ENCODE measurements at regions not wholly inside any gene's neighbourhood (a gene's known extent, or its start where the extent isn't known, plus 50 kb on each side); places are given as distances from the start of the nearest gene placed in this dataset.
A peak's percentile ranks its signal among the peaks of the same experiment; 100 is the strongest.

GRCh38 chr2:3138621-3139020 is 239.0 kb downstream of the EIPR1 start:
- H3K4me3 Mint-ChIP-seq = no peak overlapping the region
- H3K4me1 Mint-ChIP-seq = no peaks in the 10 kb centered on the region
- peaks cover 8% of the 10 kb centered on the region for H3K9me3 Mint-ChIP-seq
- no peak overlapping the region for H3K27ac Mint-ChIP-seq
- H3K36me3 Mint-ChIP-seq = peaks cover 5% of the 10 kb centered on the region
- no peaks in the 10 kb centered on the region for H3K27me3 Mint-ChIP-seq

- no peak overlapping the region for H3K4me3 Mint-ChIP-seq
- H3K27me3 Mint-ChIP-seq = no peaks in the 10 kb centered on the region
- H3K27ac Mint-ChIP-seq = no peak overlapping the region
- H3K9me3 Mint-ChIP-seq = peaks cover 8% of the 10 kb centered on the region
- peaks cover 5% of the 10 kb centered on the region for H3K36me3 Mint-ChIP-seq
- no peaks in the 10 kb centered on the region for H3K4me1 Mint-ChIP-seq
Observed at GRCh38 chr2:3137651-3138300, 239.8 kb downstream of the EIPR1 start.

GRCh38 chr2:3135676-3136075 is 241.9 kb downstream of the EIPR1 start:
- Mint-ChIP-seq H3K4me3 (no peak overlapping the region), H3K9me3 (peaks cover 8% of the 10 kb centered on the region), H3K4me1 (no peaks in the 10 kb centered on the region), H3K36me3 (peaks cover 5% of the 10 kb centered on the region), H3K27ac (no peak overlapping the region), H3K27me3 (no peaks in the 10 kb centered on the region)

DNA sequence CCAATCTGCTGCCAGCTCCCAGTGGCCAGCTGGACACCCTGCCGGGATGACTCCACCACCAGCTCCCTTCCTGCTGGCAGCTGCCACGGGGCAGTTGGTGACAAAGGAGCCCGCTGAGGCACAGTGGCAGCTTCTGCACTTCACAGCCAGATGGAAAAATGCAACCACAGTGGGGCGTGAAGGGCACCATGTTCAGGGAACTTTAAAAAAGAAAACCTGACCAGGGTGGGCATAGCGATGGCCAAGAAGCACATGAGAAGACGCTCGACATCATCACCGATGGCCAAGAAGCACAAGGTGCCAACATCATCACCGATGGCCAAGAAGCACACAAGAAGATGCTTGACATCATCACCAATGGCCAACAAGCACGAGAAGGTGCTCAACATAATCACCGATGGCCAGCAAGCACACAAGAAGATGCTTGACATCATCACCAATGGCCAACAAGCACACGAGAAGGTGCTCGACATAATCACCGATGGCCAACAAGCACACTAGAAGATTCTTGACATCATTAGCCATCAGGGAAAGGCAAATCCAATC is 243.5 kb downstream of the EIPR1 start:
- H3K27me3 Mint-ChIP-seq = no peaks in the 10 kb centered on the region
- peaks cover 5% of the 10 kb centered on the region for H3K36me3 Mint-ChIP-seq
- peaks cover 8% of the 10 kb centered on the region for H3K9me3 Mint-ChIP-seq
- no peak overlapping the region for H3K4me3 Mint-ChIP-seq
- no peak overlapping the region for H3K27ac Mint-ChIP-seq
- H3K4me1 Mint-ChIP-seq = no peaks in the 10 kb centered on the region

GRCh38 chr2:3132966-3133365 is 244.7 kb downstream of the EIPR1 start:
- Mint-ChIP-seq H3K27me3 (no peaks in the 10 kb centered on the region), H3K9me3 (peaks cover 8% of the 10 kb centered on the region), H3K4me1 (no peaks in the 10 kb centered on the region), H3K27ac (no peak overlapping the region), H3K4me3 (no peak overlapping the region), H3K36me3 (peaks cover 5% of the 10 kb centered on the region)

DNA sequence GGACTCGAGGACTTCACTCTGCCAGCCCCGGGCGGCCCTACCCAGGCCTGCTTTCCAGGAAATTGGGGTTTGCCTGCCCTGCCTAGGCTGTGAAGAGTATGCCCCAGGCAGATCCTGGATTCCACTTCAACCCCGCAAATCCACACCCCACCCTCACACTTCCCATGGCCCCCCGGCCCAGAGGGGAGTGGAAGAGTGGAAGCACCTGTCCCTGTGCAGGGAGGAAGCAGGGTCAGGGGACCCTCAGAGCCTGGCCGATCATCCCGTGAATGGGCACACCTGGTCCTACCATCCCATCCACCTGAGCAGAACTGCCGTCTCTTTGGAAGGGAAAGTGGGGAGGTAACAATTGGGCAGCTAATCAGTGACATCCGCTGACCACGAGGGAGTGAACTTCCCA is 245.2 kb downstream of the EIPR1 start:
- Mint-ChIP-seq H3K27ac (no peak overlapping the region), H3K36me3 (peaks cover 5% of the 10 kb centered on the region)

DNA sequence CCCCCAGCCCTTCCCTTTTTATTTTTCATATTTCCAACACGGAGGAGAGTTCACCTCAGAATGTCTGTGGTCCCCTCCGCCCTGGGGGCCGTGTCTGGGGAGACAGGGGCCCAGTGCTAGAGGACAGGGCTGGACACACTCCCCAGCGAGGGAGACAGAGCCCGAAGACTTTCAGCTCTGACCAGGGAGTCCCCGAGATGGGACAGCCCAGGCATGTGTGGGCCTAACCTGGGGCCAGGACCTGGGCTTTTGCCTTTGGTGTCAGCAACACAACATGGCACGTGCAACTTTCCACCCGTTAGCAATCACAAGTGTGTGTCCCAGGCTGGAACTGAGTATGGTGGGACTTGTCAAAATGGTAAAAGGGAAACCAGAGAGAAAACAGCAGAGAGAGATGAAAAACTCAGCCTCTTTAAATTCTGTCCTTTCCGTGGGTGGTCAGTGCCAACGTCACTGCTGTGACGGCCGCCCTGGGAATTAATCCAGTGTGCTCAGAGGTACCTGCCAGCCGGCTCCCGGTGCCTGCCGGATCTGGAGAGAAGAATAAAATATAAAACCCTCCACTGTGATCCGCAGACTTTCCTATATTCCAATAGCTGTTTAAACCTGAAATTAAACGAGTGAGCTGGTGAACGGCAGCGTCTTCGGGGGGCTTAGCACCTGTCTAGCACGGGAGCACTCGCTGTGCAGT is 245.8 kb downstream of the EIPR1 start:
- Mint-ChIP-seq H3K27me3 (no peaks in the 10 kb centered on the region), H3K9me3 (peaks cover 8% of the 10 kb centered on the region), H3K36me3 (peaks cover 5% of the 10 kb centered on the region), H3K27ac (no peak overlapping the region), H3K4me1 (peaks cover 5% of the 10 kb centered on the region), H3K4me3 (no peak overlapping the region)

More for the DNA sequence above, 245.2 kb downstream of the EIPR1 start:
- Mint-ChIP-seq H3K4me1 (peaks cover under 1% of the 10 kb centered on the region), H3K4me3 (no peak overlapping the region), H3K27me3 (no peaks in the 10 kb centered on the region), H3K9me3 (peaks cover 8% of the 10 kb centered on the region)

DNA sequence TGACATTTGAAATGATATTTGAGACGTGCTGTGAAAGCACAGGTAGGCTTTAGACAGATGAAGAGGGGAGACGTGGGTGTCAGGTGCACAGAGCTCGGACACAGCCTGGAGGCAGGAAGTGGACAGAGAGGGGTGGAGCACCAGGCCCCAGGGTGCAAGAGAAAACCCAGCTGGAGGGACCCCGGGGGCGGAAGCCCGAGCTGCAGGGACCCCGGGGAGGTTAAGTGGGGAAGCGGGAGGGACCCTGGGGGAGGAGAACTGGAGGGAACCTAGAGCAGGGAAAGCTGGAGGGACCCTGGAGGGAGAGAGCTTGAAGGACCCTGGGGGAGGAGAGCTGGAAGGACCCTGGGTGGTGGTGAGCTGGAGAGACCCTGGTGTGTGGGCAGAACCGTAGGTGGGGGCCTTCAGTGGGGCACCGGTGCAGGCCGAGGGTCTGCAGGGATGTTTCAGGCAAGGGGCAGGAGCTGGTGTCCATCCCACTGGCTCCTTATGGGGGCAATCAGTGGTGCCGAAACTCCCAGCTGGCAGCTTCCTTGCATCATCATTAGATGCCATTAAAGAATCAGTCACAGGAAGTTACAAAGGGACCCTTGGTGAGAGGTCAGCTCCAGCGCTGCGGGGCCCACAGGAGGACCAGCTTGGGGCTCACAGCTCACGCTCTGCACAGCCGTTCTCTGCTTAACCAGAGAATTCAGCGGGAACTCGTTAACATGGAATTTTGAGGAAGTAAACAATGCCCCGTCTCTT is 246.6 kb downstream of the EIPR1 start:
- no peak overlapping the region for H3K4me3 Mint-ChIP-seq
- H3K9me3 Mint-ChIP-seq = peaks cover 8% of the 10 kb centered on the region
- H3K27me3 Mint-ChIP-seq = no peaks in the 10 kb centered on the region
- H3K36me3 Mint-ChIP-seq = peaks cover 5% of the 10 kb centered on the region
- H3K4me1 Mint-ChIP-seq = peaks cover 5% of the 10 kb centered on the region
- H3K27ac Mint-ChIP-seq = no peak overlapping the region

DNA sequence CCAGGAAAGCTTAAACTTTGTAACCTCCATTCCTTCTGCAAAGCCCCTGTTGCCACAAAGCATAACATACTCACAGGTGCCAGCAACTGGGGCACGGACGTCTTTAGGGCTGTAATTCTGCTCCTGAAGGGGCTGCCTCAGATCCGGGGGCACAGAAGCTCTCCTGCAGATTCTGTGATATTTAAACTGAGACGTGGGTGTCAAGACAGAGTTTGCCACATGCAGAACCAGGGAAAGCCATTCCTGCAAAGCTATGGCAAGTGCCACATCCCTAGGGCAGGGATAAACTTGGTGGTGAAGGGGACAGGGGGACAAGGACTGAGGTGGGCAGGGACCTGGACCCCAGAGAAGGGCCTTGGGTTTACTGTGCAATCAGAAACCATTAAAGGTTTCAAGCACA is 247.2 kb downstream of the EIPR1 start:
- no peak overlapping the region for H3K27ac Mint-ChIP-seq
- peaks cover 5% of the 10 kb centered on the region for H3K4me1 Mint-ChIP-seq
- no peak overlapping the region for H3K4me3 Mint-ChIP-seq
- H3K9me3 Mint-ChIP-seq = peaks cover 4% of the 10 kb centered on the region
- no peaks in the 10 kb centered on the region for H3K36me3 Mint-ChIP-seq
- no peaks in the 10 kb centered on the region for H3K27me3 Mint-ChIP-seq

DNA sequence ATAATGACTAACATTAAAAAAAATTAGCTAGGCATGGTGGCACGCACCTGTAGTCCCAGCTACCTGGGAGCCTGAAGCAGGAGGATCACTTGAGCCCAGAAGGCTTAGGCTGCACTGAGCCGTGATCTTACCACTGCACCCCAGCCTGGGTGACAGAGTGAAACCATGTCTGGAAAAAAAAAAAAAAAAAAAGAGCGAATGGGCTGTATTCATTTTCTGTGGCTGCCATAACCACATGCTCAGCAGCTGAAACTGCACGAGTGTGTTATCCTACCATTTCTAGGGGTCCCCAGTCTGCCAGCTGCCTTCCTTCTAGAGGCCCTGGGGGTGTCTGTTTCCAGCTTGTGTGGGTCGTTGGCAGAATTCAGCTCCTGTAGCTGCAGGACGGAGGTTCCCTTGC is 247.8 kb downstream of the EIPR1 start:
- H3K36me3 Mint-ChIP-seq = no peaks in the 10 kb centered on the region
- H3K9me3 Mint-ChIP-seq = no peaks in the 10 kb centered on the region
- peaks cover 5% of the 10 kb centered on the region for H3K4me1 Mint-ChIP-seq
- H3K27me3 Mint-ChIP-seq = no peaks in the 10 kb centered on the region
- H3K27ac Mint-ChIP-seq = no peak overlapping the region
- H3K4me3 Mint-ChIP-seq = no peak overlapping the region

DNA sequence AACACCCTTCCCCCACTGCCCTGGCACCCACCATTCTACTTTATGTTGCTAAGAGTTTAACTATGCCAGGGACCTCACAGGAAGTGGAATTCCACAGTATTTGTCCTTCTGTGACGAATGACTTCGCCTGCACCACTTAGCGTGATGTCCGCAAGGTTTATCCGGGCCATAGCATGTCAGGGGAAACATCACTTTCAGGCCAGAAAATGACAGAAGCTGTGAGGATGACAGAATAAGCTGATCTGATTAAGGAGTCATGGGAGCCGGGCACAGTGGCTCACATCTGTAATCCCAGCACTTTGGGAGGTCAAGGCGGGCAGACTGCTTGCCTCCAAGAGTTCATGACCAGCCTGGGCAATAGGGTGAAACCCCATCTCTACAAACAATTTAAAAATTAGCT is 248.8 kb downstream of the EIPR1 start:
- H3K4me3 Mint-ChIP-seq = no peak overlapping the region
- H3K27ac Mint-ChIP-seq = no peak overlapping the region

GRCh38 chr2:3127710-3128109 is 249.9 kb downstream of the EIPR1 start:
- no peaks in the 10 kb centered on the region for H3K9me3 Mint-ChIP-seq
- H3K4me1 Mint-ChIP-seq = peaks cover 5% of the 10 kb centered on the region
- no peak overlapping the region for H3K4me3 Mint-ChIP-seq
- no peaks in the 10 kb centered on the region for H3K27me3 Mint-ChIP-seq
- no peak overlapping the region for H3K27ac Mint-ChIP-seq
- no peaks in the 10 kb centered on the region for H3K36me3 Mint-ChIP-seq

More for the DNA sequence above, 248.8 kb downstream of the EIPR1 start:
- H3K4me1 Mint-ChIP-seq = peaks cover 5% of the 10 kb centered on the region
- H3K9me3 Mint-ChIP-seq = no peaks in the 10 kb centered on the region
- H3K27me3 Mint-ChIP-seq = no peaks in the 10 kb centered on the region
- H3K36me3 Mint-ChIP-seq = no peaks in the 10 kb centered on the region

DNA sequence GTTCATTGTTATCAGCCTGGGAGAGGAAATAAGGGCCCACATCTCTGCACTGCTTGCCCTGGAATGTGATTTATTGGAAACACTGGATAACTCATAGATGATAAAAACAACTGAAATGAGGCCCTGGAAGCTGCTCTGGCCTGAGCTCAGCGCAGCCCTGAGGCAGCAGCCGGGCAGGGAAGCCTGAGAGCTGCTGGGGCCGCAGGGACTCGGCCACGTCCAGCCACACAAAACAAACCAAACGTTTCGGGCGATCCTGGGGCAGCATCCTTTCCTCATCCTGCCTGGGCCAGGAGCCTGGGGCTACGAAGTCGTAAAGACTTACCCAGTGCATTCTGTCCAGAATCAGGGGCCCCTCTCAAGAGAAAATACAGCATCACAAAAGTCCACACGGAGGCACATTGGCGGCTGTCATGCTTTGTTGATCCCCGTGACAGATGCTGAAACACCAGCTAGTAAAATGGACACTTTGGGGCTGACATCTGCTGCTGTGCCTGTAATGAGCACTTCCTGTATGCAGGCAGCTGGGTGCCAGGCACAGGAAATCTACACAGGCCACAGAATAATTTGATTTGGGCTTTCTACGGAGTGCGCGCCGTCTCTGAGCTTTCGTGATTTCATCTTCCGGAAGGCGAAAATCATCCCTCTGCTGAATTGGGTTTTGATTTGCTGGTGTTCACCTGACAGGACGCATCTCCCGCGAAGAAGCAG is 250.6 kb downstream of the EIPR1 start:
- H3K4me3 Mint-ChIP-seq = peak overlapping the region; percentile 55

GRCh38 chr2:3126171-3126910 is 251.3 kb downstream of the EIPR1 start:
- no peaks in the 10 kb centered on the region for H3K36me3 Mint-ChIP-seq
- H3K9me3 Mint-ChIP-seq = no peaks in the 10 kb centered on the region
- no peak overlapping the region for H3K27ac Mint-ChIP-seq
- H3K4me1 Mint-ChIP-seq = peaks cover 5% of the 10 kb centered on the region
- no peak overlapping the region for H3K4me3 Mint-ChIP-seq
- no peaks in the 10 kb centered on the region for H3K27me3 Mint-ChIP-seq

More for the DNA sequence above, 250.6 kb downstream of the EIPR1 start:
- H3K36me3 Mint-ChIP-seq = no peaks in the 10 kb centered on the region
- no peaks in the 10 kb centered on the region for H3K9me3 Mint-ChIP-seq
- H3K4me1 Mint-ChIP-seq = peaks cover 5% of the 10 kb centered on the region
- H3K27ac Mint-ChIP-seq = no peak overlapping the region
- H3K27me3 Mint-ChIP-seq = no peaks in the 10 kb centered on the region

GRCh38 chr2:3125761-3126130 is 251.9 kb downstream of the EIPR1 start:
- peaks cover 5% of the 10 kb centered on the region for H3K4me1 Mint-ChIP-seq
- H3K27ac Mint-ChIP-seq = no peak overlapping the region
- H3K9me3 Mint-ChIP-seq = no peaks in the 10 kb centered on the region
- H3K27me3 Mint-ChIP-seq = no peaks in the 10 kb centered on the region
- H3K4me3 Mint-ChIP-seq = no peak overlapping the region
- no peaks in the 10 kb centered on the region for H3K36me3 Mint-ChIP-seq
